Natural killer cell (primary cell): ENCODE measurements at regions not wholly inside any gene's neighbourhood (a gene's known extent, or its start where the extent isn't known, plus 50 kb on each side); places are given as distances from the start of the nearest gene placed in this dataset.
"Not testable (repeated sequence)": the region's sequence is repeated elsewhere in the genome, so short reads cannot be mapped to it uniquely, and the experiment has no call there.

ENCODE experiments used
- ATAC-seq, 3 donors: fragments of 150-1000 bp in 2 of 3; fragments of 200-7000 bp in 1 of 3; cut with Tn5 transposase; 1 replicate in 1 of 3; 2 replicates in 2 of 3; pipeline ENCODE4 v1.10.0; 2021; ENCODE audit warnings: mild to moderate bottlenecking in 2 of 3, moderate library complexity in 2 of 3
- DNase-seq, 2 donors: peaks; one replicate each; pipeline versions ENCODE4 v3.0.0 to v3.0.0-alpha.2; 2013 to 2021; ENCODE audit warnings: mixed read lengths in 1 of 2
- H3K27ac ChIP-seq: one replicate; pipeline ENCODE4 v1.5.1; 2013; ENCODE audit warnings: mild to moderate bottlenecking, low read length
- H3K27me3 ChIP-seq: one replicate; pipeline ENCODE4 v1.6.1; 2013; ENCODE audit warnings: low read length; ENCODE audit not compliant: control insufficient read depth, insufficient read depth
- H3K36me3 ChIP-seq: one replicate; pipeline ENCODE4 v1.6.1; 2013; ENCODE audit warnings: low read length; ENCODE audit not compliant: control insufficient read depth, insufficient read depth
- H3K4me1 ChIP-seq: one replicate; pipeline ENCODE4 v1.6.1; 2013; ENCODE audit warnings: low read length; ENCODE audit not compliant: control insufficient read depth, insufficient read depth
- H3K4me3 ChIP-seq: one replicate; pipeline ENCODE4 v1.5.1; 2013; ENCODE audit warnings: low read length
- H3K9me3 ChIP-seq: one replicate; pipeline ENCODE4 v1.6.1; 2013; ENCODE audit warnings: low read length; ENCODE audit not compliant: control insufficient read depth, insufficient read depth
- H3K27ac Mint-ChIP-seq, 2 donors: one replicate each; pipeline ENCODE4 v1.8.0; 2022; ENCODE audit warnings: mild to moderate bottlenecking in 2 of 2, mixed read lengths in 2 of 2, moderate library complexity in 1 of 2
- H3K27me3 Mint-ChIP-seq, 2 donors: one replicate each; pipeline ENCODE4 v1.8.0; 2022; ENCODE audit warnings: low read depth in 2 of 2, mixed read lengths in 2 of 2
- H3K36me3 Mint-ChIP-seq: one replicate; pipeline ENCODE4 v1.8.0; 2022; ENCODE audit warnings: mixed read lengths
- H3K4me1 Mint-ChIP-seq, 2 donors: one replicate each; pipeline ENCODE4 v1.8.0; 2022; ENCODE audit warnings: mixed read lengths in 2 of 2
- H3K4me3 Mint-ChIP-seq: one replicate; pipeline ENCODE4 v1.8.0; 2022; ENCODE audit warnings: mild to moderate bottlenecking, moderate library complexity, mixed read lengths
- H3K9me3 Mint-ChIP-seq, 2 donors: one replicate each; pipeline ENCODE4 v1.8.0; 2022; ENCODE audit warnings: mixed read lengths in 2 of 2
- CTCF ChIP-seq: fragments of 200-600 bp; IDR thresholded peaks from one replicate; pipeline ENCODE4 v1.8.0; 2022; ENCODE audit warnings: antibody characterized with exemption
- WGBS: methylation state at CpG from one replicate; pipeline ENCODE4 v1.1.7; 2013; ENCODE audit warnings: missing lambda C conversion rate; ENCODE audit not compliant: insufficient coverage; 5-methylcytosine and 5-hydroxymethylcytosine counted together
- intact Hi-C: fragments of 100-400 bp; cut with micrococcal nuclease; formaldehyde crosslinking; loops from one replicate; pipeline ENCODE4 v1.14.2; 2022

GRCh38 chr12:74780182-74780849 is 242.7 kb downstream of the ATXN7L3B start:
- H3K27me3 ChIP-seq = no peaks in the 10 kb centered on the region
- Mint-ChIP-seq H3K27me3 (no peaks in the 10 kb centered on the region), H3K36me3 (no peaks in the 10 kb centered on the region), H3K27ac (no peak overlapping the region), H3K4me3 (no peak overlapping the region), H3K4me1 (no peaks in the 10 kb centered on the region), H3K9me3 (peaks cover 2 to 5% of the 10 kb centered on the region in 2 donors)
- intact Hi-C loops = no loop called here
- no peaks in the 10 kb centered on the region for H3K36me3 ChIP-seq
- no peak overlapping the region for H3K4me3 ChIP-seq
- no peak overlapping the region for H3K27ac ChIP-seq
- TF ChIP-seq CTCF = no peak
- no peaks in the 10 kb centered on the region for H3K4me1 ChIP-seq
- DNase-seq (no peak), ATAC-seq (no peak)
- H3K9me3 ChIP-seq = no peaks in the 10 kb centered on the region
- 91% methylated on average over 1 of the region's 2 CpGs for WGBS

GRCh38 chr12:74780850-74781241 is 243.2 kb downstream of the ATXN7L3B start:
- H3K36me3 Mint-ChIP-seq, H3K27me3 ChIP-seq, H3K27ac ChIP-seq, H3K9me3 Mint-ChIP-seq, H3K27me3 Mint-ChIP-seq, H3K36me3 ChIP-seq, H3K4me3 ChIP-seq, H3K9me3 ChIP-seq, H3K27ac Mint-ChIP-seq, intact Hi-C loops, H3K4me1 Mint-ChIP-seq, H3K4me3 Mint-ChIP-seq, DNase-seq, H3K4me1 ChIP-seq, ATAC-seq: not testable (repeated sequence)
- 58% methylated on average over 1 of the region's 1 CpG for WGBS

GRCh38 chr12:74781991-74782485 is 244.4 kb downstream of the ATXN7L3B start:
- Histone ChIP-seq H3K9me3 (no peaks in the 10 kb centered on the region), H3K27ac (no peak overlapping the region), H3K4me3 (no peak overlapping the region), H3K36me3 (no peaks in the 10 kb centered on the region), H3K4me1 (no peaks in the 10 kb centered on the region), H3K27me3 (no peaks in the 10 kb centered on the region)
- no peak for TF ChIP-seq CTCF
- H3K36me3 Mint-ChIP-seq = no peaks in the 10 kb centered on the region
- WGBS = 80% methylated on average over 1 of the region's 1 CpG
- no peaks in the 10 kb centered on the region for H3K4me1 Mint-ChIP-seq
- ATAC-seq (no peak), DNase-seq (no peak)
- intact Hi-C loops = no loop called here
- peaks cover 2% of the 10 kb centered on the region in 2 donors for H3K9me3 Mint-ChIP-seq
- H3K4me3 Mint-ChIP-seq = no peak overlapping the region
- H3K27me3 Mint-ChIP-seq = no peaks in the 10 kb centered on the region
- H3K27ac Mint-ChIP-seq = no peak overlapping the region

- Histone ChIP-seq H3K9me3 (no peaks in the 10 kb centered on the region), H3K27ac (no peak overlapping the region), H3K27me3 (no peaks in the 10 kb centered on the region), H3K4me1 (no peaks in the 10 kb centered on the region), H3K36me3 (no peaks in the 10 kb centered on the region), H3K4me3 (no peak overlapping the region)
- no peaks in the 10 kb centered on the region for H3K36me3 Mint-ChIP-seq
- H3K4me1 Mint-ChIP-seq = no peaks in the 10 kb centered on the region
- H3K4me3 Mint-ChIP-seq = no peak overlapping the region
- H3K27ac Mint-ChIP-seq = no peak overlapping the region
- no peak for ATAC-seq
- intact Hi-C loops = no loop called here
- H3K27me3 Mint-ChIP-seq = no peaks in the 10 kb centered on the region
- DNase-seq = no peak
- 86% methylated on average over 6 of the region's 6 CpGs for WGBS
- H3K9me3 Mint-ChIP-seq = peaks cover 8 to 14% of the 10 kb centered on the region in 2 donors
- TF ChIP-seq CTCF = no peak
Measured at GRCh38 chr12:74790931-74791330, 253.3 kb downstream of the ATXN7L3B start.
